ENCODE measurements at regions not wholly inside any gene's neighbourhood (a gene's known extent, or its start where the extent isn't known, plus 50 kb on each side); places are given as distances from the start of the nearest gene placed in this dataset.

- H3K27ac ChIP-seq: no peak overlapping the region
- ChIA-PET CTCF (no interaction called here), POLR2A (ENCODE audit: unreplicated experiment) (no interaction called here)
- no peak overlapping the region for H3K4me3 ChIP-seq
- no peaks in the 10 kb centered on the region for H3K36me3 ChIP-seq (ENCODE audit: low read depth)
- peaks cover 11% of the 10 kb centered on the region; the same call in 1 of the 2 replicates for H3K4me1 ChIP-seq (replicated peaks; ENCODE audit: insufficient read depth)
- H2AFZ ChIP-seq: no peak overlapping the region
- no peaks in the 10 kb centered on the region for H3K27me3 ChIP-seq (ENCODE audit: insufficient read depth, low read depth)
- no peaks in the 10 kb centered on the region; the same call in 1 of the 2 replicates for H3K9me3 ChIP-seq (ENCODE audit: insufficient read depth, low read depth)
- no peaks in the 10 kb centered on the region for H4K20me1 ChIP-seq (ENCODE audit: insufficient read depth)
- no peaks in the 10 kb centered on the region for H3K79me2 ChIP-seq (ENCODE audit: low read depth)
- no TSS peak for BruUV-seq (replicated peaks)
- H3K4me2 ChIP-seq: no peak overlapping the region
- DNase-seq: no peak
- no peaks in the 10 kb centered on the region for H3F3A ChIP-seq (ENCODE audit: insufficient read depth, low read depth)
- TF ChIP-seq CTCF (conservative IDR thresholded peaks at IDR 0.05) (no peak), EZH2 (IDR thresholded peaks at IDR 0.05; ENCODE audit: low read depth) (no peak)
- H3K9me2 ChIP-seq (ENCODE audit: insufficient read depth): no peaks in the 10 kb centered on the region
- intact Hi-C loops (cut with micrococcal nuclease; ENCODE audit: unreplicated experiment): no loop called here
These were observed 145.8 kb upstream of the AKIRIN2 start for GRCh38 chr6:87847830-87848210.

GRCh38 chr6:87847135-87847829 is 145.2 kb upstream of the AKIRIN2 start:
- no peak overlapping the region for H2AFZ ChIP-seq
- ChIA-PET POLR2A (ENCODE audit: unreplicated experiment) (no interaction called here), CTCF (no interaction called here)
- intact Hi-C loops (cut with micrococcal nuclease; ENCODE audit: unreplicated experiment): no loop called here
- no peaks in the 10 kb centered on the region for H3K9me2 ChIP-seq (ENCODE audit: insufficient read depth)
- H3K9me3 ChIP-seq (ENCODE audit: insufficient read depth, low read depth): no peaks in the 10 kb centered on the region; the same call in 1 of the 2 replicates
- H3K4me2 ChIP-seq: no peak overlapping the region
- no peaks in the 10 kb centered on the region for H3K27me3 ChIP-seq (ENCODE audit: insufficient read depth, low read depth)
- H3K36me3 ChIP-seq (ENCODE audit: low read depth): no peaks in the 10 kb centered on the region
- BruUV-seq (replicated peaks): no TSS peak
- H3K27ac ChIP-seq: no peak overlapping the region
- no peaks in the 10 kb centered on the region for H3K79me2 ChIP-seq (ENCODE audit: low read depth)
- peaks cover 11% of the 10 kb centered on the region; the same call in 1 of the 2 replicates for H3K4me1 ChIP-seq (replicated peaks; ENCODE audit: insufficient read depth)
- DNase-seq: no peak
- no peak overlapping the region for H3K4me3 ChIP-seq
- no peaks in the 10 kb centered on the region for H4K20me1 ChIP-seq (ENCODE audit: insufficient read depth)
- no peaks in the 10 kb centered on the region for H3F3A ChIP-seq (ENCODE audit: insufficient read depth, low read depth)
- TF ChIP-seq CTCF (conservative IDR thresholded peaks at IDR 0.05) (no peak), EZH2 (IDR thresholded peaks at IDR 0.05; ENCODE audit: low read depth) (no peak)

- Histone ChIP-seq H3K79me2 (ENCODE audit: low read depth) (no peaks in the 10 kb centered on the region), H3F3A (ENCODE audit: insufficient read depth, low read depth) (no peaks in the 10 kb centered on the region), H4K20me1 (ENCODE audit: insufficient read depth) (no peaks in the 10 kb centered on the region), H3K4me1 (replicated peaks; ENCODE audit: insufficient read depth) (peaks cover 11% of the 10 kb centered on the region; the same call in 1 of the 2 replicates), H3K9me3 (ENCODE audit: insufficient read depth, low read depth) (no peaks in the 10 kb centered on the region; the same call in 1 of the 2 replicates), H3K36me3 (ENCODE audit: low read depth) (no peaks in the 10 kb centered on the region), H3K4me3 (no peak overlapping the region), H3K4me2 (no peak overlapping the region), H3K27ac (no peak overlapping the region), H2AFZ (no peak overlapping the region), H3K27me3 (ENCODE audit: insufficient read depth, low read depth) (no peaks in the 10 kb centered on the region), H3K9me2 (ENCODE audit: insufficient read depth) (no peaks in the 10 kb centered on the region)
- ChIA-PET POLR2A (ENCODE audit: unreplicated experiment) (no interaction called here), CTCF (no interaction called here)
- DNase-seq: no peak
- BruUV-seq (replicated peaks): no TSS peak
- TF ChIP-seq CTCF (conservative IDR thresholded peaks at IDR 0.05) (no peak), EZH2 (IDR thresholded peaks at IDR 0.05; ENCODE audit: low read depth) (no peak)
- intact Hi-C loops (cut with micrococcal nuclease; ENCODE audit: unreplicated experiment): no loop called here
These were observed 144.4 kb upstream of the AKIRIN2 start for GRCh38 chr6:87846434-87846833.
